Activated B cell treated with CpG ODN at 0.5 μM for 24 hours (primary cell): ENCODE measurements at regions not wholly inside any gene's neighbourhood (a gene's known extent, or its start where the extent isn't known, plus 50 kb on each side); places are given as distances from the start of the nearest gene placed in this dataset.

Experiments
- ATAC-seq: fragments of 200-7000 bp; cut with Tn5 transposase; one replicate; pipeline ENCODE4 v1.10.0; 2021; ENCODE audit warnings: low read depth, mild to moderate bottlenecking, moderate library complexity
- CTCF ChIA-PET: fragments of 350-600 bp; sonication (Branson Sonifier 250); formaldehyde crosslinking; loops from one replicate; lab custom pipeline; 2021; ENCODE audit warnings: antibody characterized with exemption; lab: Charles Lee
- POLR2A ChIA-PET: fragments of 350-600 bp; sonication (Branson Sonifier 250); formaldehyde crosslinking; loops from one replicate; lab custom pipeline; 2021; ENCODE audit warnings: antibody characterized with exemption; lab: Charles Lee
- DNase-seq: peaks from one replicate; pipeline ENCODE4 v3.0.0; 2022
- H3K27ac Mint-ChIP-seq: one replicate; pipeline ENCODE4 v1.8.0; 2020; ENCODE audit warnings: mixed read lengths
- H3K27me3 Mint-ChIP-seq: one replicate; pipeline ENCODE4 v1.8.0; 2021; ENCODE audit warnings: mixed read lengths
- H3K36me3 Mint-ChIP-seq: one replicate; pipeline ENCODE4 v1.8.0; 2021; ENCODE audit warnings: low read depth, mixed read lengths
- H3K4me1 Mint-ChIP-seq: one replicate; pipeline ENCODE4 v1.8.0; 2021; ENCODE audit warnings: mixed read lengths
- H3K4me3 Mint-ChIP-seq: one replicate; pipeline ENCODE4 v1.8.0; 2020; ENCODE audit warnings: mild to moderate bottlenecking, mixed read lengths
- H3K9me3 Mint-ChIP-seq: one replicate; pipeline ENCODE4 v1.8.0; 2020; ENCODE audit warnings: mixed read lengths
- intact Hi-C: fragments of 100-400 bp; cut with micrococcal nuclease; formaldehyde crosslinking; loops from one replicate; pipeline ENCODE4 v1.15.1; 2024
- TF ChIP-seq, protein P1 (sequence below): fragments of 200-600 bp; IDR thresholded peaks from one replicate; pipeline ENCODE4 v1.8.0; 2022; ENCODE audit warnings: antibody characterized with exemption, mild to moderate bottlenecking

DNA sequence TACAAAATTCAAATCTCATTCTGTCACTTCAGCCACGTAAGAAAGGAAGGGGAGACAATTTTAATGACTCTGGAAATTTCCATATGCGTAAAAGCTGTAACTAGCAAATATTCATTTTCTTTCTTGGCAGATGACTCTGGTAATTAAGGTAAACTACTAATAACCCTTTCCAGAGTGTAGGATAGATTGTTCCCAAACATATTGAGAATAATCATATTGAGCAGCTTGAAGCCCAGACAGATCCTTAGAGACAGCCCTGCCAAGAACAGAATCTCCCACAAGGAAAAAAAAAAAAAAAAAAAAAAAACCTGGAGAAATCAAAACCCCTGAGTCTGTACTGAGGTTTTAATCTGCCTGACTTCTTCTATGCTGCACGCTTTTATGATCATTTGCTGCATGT is 163.6 kb upstream of the TMPO start:
- CTCF ChIA-PET, result no interaction called here
- TF ChIP-seq, protein P1, sequence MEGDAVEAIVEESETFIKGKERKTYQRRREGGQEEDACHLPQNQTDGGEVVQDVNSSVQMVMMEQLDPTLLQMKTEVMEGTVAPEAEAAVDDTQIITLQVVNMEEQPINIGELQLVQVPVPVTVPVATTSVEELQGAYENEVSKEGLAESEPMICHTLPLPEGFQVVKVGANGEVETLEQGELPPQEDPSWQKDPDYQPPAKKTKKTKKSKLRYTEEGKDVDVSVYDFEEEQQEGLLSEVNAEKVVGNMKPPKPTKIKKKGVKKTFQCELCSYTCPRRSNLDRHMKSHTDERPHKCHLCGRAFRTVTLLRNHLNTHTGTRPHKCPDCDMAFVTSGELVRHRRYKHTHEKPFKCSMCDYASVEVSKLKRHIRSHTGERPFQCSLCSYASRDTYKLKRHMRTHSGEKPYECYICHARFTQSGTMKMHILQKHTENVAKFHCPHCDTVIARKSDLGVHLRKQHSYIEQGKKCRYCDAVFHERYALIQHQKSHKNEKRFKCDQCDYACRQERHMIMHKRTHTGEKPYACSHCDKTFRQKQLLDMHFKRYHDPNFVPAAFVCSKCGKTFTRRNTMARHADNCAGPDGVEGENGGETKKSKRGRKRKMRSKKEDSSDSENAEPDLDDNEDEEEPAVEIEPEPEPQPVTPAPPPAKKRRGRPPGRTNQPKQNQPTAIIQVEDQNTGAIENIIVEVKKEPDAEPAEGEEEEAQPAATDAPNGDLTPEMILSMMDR, result no peak
- POLR2A ChIA-PET, result no interaction called here

DNA sequence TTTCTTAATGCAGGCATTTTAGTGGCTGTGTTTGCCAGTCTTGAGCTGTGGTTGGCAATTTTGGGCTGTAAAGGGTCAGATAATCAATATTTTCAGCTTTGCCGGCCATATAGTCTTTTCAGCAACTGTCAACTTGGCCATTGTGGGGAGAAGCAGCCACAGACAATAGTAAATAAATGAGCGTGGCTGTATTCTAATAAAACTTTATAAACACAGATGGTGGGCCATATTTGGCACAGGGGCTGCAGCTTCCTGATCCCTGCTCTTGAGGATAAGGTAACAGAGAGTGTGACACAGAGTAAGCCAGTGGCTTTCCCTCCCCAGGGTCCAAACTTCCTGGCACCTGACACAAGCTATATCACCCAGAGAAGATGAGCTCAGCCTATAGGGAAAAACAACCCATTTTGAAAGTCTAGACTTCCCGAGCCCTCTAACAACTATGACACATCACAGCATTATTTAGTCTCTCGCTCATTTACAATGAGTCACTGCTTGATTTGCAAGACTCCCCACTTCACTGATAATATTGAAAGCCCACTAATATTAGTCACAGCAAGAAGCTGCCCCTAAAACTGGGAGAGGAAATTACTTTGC is 163.1 kb upstream of the TMPO start:
- no peak overlapping the region for H3K27ac Mint-ChIP-seq

More for the DNA sequence above, 163.6 kb upstream of the TMPO start:
- Mint-ChIP-seq H3K4me1 (no peaks in the 10 kb centered on the region), H3K36me3 (no peaks in the 10 kb centered on the region), H3K27ac (no peak overlapping the region), H3K27me3 (peaks cover 4% of the 10 kb centered on the region), H3K9me3 (no peaks in the 10 kb centered on the region), H3K4me3 (no peak overlapping the region)
- intact Hi-C loops, result no loop called here
- DNase-seq, result no peak
- no peak for ATAC-seq

DNA sequence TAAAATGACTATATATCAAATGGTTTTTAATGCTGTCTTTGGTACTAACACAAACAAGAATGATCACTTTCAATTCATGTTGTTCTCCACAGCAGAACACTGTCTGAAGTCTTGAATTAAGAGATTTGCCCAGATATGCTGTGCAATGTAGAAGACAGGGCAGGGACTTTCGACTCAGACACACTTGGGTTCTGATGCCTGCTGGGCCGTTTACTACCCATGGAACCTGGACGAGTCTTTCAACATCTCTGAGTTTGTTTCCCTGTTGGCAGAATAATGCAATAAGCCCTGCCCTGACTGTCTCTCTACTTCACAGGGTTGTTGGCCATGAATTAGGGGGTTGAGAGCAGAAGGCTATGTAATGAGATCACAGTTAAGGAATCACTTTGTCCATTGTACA is 162.6 kb upstream of the TMPO start:
- CTCF ChIA-PET, result no interaction called here
- H3K36me3 Mint-ChIP-seq, result no peaks in the 10 kb centered on the region
- ATAC-seq, result no peak
- no peaks in the 10 kb centered on the region for H3K4me1 Mint-ChIP-seq
- H3K27ac Mint-ChIP-seq, result no peak overlapping the region
- intact Hi-C loops, result no loop called here
- POLR2A ChIA-PET, result no interaction called here
- no peaks in the 10 kb centered on the region for H3K9me3 Mint-ChIP-seq
- H3K27me3 Mint-ChIP-seq, result peaks cover 4% of the 10 kb centered on the region
- TF ChIP-seq, protein P1, result no peak
- no peak for DNase-seq
- H3K4me3 Mint-ChIP-seq, result no peak overlapping the region

More for the DNA sequence above, 163.1 kb upstream of the TMPO start:
- TF ChIP-seq, protein P1, result no peak
- ATAC-seq (no peak), DNase-seq (no peak)
- Mint-ChIP-seq H3K36me3 (no peaks in the 10 kb centered on the region), H3K4me1 (no peaks in the 10 kb centered on the region), H3K9me3 (no peaks in the 10 kb centered on the region), H3K4me3 (no peak overlapping the region), H3K27me3 (peaks cover 4% of the 10 kb centered on the region)
- ChIA-PET CTCF (no interaction called here), POLR2A (no interaction called here)
- intact Hi-C loops, result no loop called here

DNA sequence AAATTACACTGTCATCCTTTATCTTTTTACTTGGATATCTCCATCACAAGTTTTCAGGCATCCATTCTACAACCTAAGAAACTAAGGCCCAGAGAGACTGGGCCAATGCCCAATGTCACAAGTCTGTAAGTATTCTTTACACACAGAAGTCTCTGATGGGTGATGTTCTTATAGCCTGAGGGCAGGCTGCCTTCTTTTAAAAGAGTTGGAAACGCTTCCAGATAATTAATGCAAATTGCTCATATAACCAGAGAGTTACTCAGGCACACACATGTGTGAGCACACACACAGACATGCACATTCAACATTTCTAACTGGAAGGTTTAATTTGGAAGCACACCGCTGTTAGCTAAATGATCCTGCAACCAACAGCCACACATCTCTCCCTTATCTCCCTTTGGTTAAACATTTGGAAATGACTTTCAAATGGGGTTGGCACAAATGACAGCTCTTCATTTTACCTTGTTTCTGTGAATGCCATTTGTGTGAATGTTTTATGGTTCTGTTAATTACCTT is 160.8 kb upstream of the TMPO start:
- Mint-ChIP-seq H3K4me1 (no peaks in the 10 kb centered on the region), H3K9me3 (no peaks in the 10 kb centered on the region), H3K27ac (no peak overlapping the region), H3K4me3 (no peak overlapping the region), H3K36me3 (no peaks in the 10 kb centered on the region), H3K27me3 (peaks cover 4% of the 10 kb centered on the region)
- ChIA-PET POLR2A (no interaction called here), CTCF (interaction anchor here (0.7 kb wide), 1 partner anchor 31 kb away, joined by 3 read pairs; no protein-coding TSS in a partner anchor)
- intact Hi-C loops, result no loop called here
- no peak for DNase-seq
- ATAC-seq, result no peak
- TF ChIP-seq, protein P1, result no peak

DNA sequence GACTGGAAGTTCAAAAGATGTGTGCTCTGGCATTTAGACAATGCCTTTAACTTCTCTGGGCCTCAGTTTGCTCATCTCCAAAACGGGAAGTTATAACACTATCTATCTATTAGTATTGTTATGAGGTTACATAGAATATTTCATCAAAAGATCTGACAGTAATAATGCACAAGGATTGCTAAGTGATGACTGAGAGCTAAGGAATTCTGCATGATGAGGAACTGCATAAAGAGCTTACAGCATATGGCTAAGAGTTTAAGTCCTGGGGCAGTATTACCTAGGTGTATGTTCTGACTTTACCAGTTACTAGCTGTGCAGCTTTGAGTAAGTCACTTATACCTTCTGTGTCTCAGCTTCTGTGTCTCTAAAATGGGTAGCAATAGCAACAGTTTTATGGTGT is 160.1 kb upstream of the TMPO start:
- TF ChIP-seq, protein P1, result no peak
- CTCF ChIA-PET, result no interaction called here
- H3K27me3 Mint-ChIP-seq, result peaks cover 4% of the 10 kb centered on the region

More for the DNA sequence above, 160.1 kb upstream of the TMPO start:
- Mint-ChIP-seq H3K27ac (no peak overlapping the region), H3K4me3 (no peak overlapping the region), H3K9me3 (no peaks in the 10 kb centered on the region), H3K36me3 (no peaks in the 10 kb centered on the region), H3K4me1 (no peaks in the 10 kb centered on the region)
- DNase-seq, result no peak
- POLR2A ChIA-PET, result no interaction called here
- intact Hi-C loops, result no loop called here
- no peak for ATAC-seq
